NCI-H1694 treated with DMSO at 0.1 percent for 48 hours (cell line): ENCODE measurements at regions not wholly inside any gene's neighbourhood (a gene's known extent, or its start where the extent isn't known, plus 50 kb on each side); places are given as distances from the start of the nearest gene placed in this dataset.

Experiments
- DNase-seq: peaks from one replicate; lab custom pipeline; 2025; lab: John Stamatoyannopoulos, UW

- DNase-seq = no peak
These were observed 79.7 kb downstream of the VMA21 start for GRCh38 chrX:151476604-151477303.

DNA sequence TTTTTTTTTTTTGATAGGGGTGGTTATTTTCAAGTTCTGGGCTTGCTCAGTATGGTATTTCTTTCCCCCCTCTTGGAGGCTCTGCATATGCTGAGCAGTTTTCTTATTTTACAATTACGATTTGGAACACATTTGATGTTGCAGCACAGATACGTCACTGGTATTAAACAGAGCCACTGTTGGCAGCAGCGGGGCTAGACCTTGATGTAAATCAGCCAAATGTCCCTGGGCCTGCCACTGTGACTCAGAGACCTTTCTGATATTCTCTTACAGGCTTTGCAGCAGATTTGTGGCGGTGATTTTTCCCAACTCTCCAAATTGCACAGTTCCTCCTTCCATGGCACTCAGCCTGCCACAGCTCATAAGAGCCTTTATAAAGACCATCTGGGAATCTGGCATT is 81.1 kb downstream of the VMA21 start:
- no peak for DNase-seq

DNA sequence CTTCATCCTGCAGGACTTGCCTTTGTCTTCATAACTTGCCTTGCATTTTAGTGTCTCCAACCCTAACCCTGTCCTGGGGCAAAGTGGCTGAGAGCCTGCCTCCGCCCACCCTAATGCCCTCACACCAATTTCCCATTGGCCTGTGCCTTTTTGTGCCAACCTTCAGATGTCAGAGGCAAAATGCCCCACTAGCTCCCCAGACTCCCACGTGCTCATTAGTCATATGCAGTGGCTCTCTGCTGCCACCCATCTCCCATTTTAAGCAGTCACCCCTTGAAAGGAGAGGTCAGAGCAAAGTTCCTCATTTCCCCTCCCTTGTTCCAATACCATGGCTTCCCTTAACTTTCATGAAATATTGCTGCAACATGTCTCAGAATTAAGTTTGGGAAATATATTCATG is 74.8 kb upstream of the PASD1 start:
- peak; percentile 4 for DNase-seq

DNA sequence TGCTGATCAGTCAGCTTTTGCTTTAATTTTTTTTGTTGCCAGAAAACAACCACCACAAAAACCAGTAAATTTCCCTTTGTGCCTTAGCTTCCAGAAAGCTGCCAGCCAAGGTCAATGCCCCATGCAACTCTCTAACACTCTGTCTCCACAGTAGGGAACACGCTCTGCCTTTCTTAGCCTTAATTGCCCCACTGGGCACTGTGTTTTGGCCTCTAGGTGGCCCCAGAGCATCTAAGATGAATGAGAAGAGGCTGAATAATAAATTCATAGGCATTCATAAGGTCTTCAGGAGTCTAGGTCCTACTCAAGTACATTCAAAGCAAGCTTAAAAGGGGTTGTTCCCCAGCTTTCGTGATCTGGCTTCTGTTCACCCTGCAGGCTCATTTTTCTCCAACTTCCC is 57.7 kb upstream of the PASD1 start:
- no peak for DNase-seq

DNA sequence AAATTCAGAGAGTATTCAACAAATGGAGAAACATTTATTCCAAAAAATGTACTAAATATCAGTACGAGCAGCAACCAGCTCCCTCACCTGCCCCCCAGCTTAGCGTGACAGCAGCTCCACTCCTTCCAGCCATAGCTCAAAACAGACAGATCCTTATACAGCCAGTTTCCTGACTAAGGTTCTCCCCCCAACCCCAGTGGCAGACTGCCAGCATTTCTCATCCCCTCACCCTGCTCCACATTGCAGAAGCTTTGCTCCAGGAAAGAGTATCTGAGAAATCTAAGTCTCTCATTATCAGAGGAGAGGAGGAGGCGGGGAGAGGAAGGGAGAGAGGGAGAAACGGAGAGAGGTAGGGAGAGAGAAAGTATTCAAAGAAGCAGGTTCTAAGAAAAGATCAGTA is 53.3 kb upstream of the PASD1 start:
- no peak for DNase-seq

- DNase-seq = no peak
These were observed 50.0 kb upstream of the PASD1 start for GRCh38 chrX:151513472-151513871.
